Panc1 (cell line): ENCODE measurements at regions not wholly inside any gene's neighbourhood (a gene's known extent, or its start where the extent isn't known, plus 50 kb on each side); places are given as distances from the start of the nearest gene placed in this dataset.

Experiments used
- ATAC-seq: fragments of 200-7000 bp; cut with Tn5 transposase; 2 replicates; pipeline ENCODE4 v1.9.1; 2020; ENCODE audit warnings: mild to moderate bottlenecking, moderate library complexity
- BruUV-seq: library from RNA; stranded (reverse); fragments of 400-500 nt; replicated peaks from 2 replicates; lab custom pipeline; 2021; lab: Mats Ljungman, UMichigan
- CTCF ChIA-PET: fragments of 300-600 bp; sonication (Branson Sonifier 250); formaldehyde crosslinking; loops from one replicate; lab custom pipeline; 2022; ENCODE audit warnings: antibody characterized with exemption; lab: Charles Lee
- POLR2A ChIA-PET: fragments of 300-600 bp; sonication (Branson Sonifier 250); formaldehyde crosslinking; loops from one replicate; lab custom pipeline; 2022; ENCODE audit warnings: antibody characterized with exemption; lab: Charles Lee
- DNase-seq: peaks from one replicate; pipeline ENCODE4 v3.0.0-alpha.2; 2010; ENCODE audit warnings: low read depth, low spot score
- H3K27ac ChIP-seq: 2 replicates; pipeline ENCODE4 v1.5.1; 2011; ENCODE audit warnings: mild to moderate bottlenecking, low read length, inconsistent platforms
- H3K27me3 ChIP-seq: fragments of 200-500 bp; sonication (Bioruptor generic); 2 replicates; pipeline ENCODE4 v1.6.0; 2014; ENCODE audit warnings: low read length, inconsistent platforms; ENCODE audit not compliant: control insufficient read depth, insufficient read depth
- H3K36me3 ChIP-seq: fragments of 200-500 bp; sonication (Bioruptor generic); 2 replicates; pipeline ENCODE4 v1.5.1; 2014; ENCODE audit warnings: inconsistent platforms, mild to moderate bottlenecking, low read length, moderate library complexity; ENCODE audit not compliant: control insufficient read depth, insufficient read depth
- H3K4me1 ChIP-seq: 2 replicates; pipeline ENCODE4 v1.5.1; 2011; ENCODE audit warnings: inconsistent platforms, mild to moderate bottlenecking, low read length, moderate library complexity; ENCODE audit not compliant: control insufficient read depth, insufficient read depth
- H3K4me3 ChIP-seq, 2 experiments: 2 replicates each; pipeline ENCODE4 v1.5.1; 2011 to 2012; ENCODE audit warnings: low read depth in 2 of 2, low read length in 2 of 2, mild to moderate bottlenecking in 2 of 2, inconsistent platforms in 1 of 2, moderate library complexity in 1 of 2
- H3K9me3 ChIP-seq: fragments of 200-500 bp; sonication (Bioruptor generic); 2 replicates; pipeline ENCODE4 v1.5.1; 2014; ENCODE audit warnings: low read depth, mild to moderate bottlenecking, inconsistent platforms, low read length, moderate library complexity; ENCODE audit not compliant: control insufficient read depth, insufficient read depth
- CTCF ChIP-seq: fragments of 450-650 bp; IDR thresholded peaks from 2 replicates; pipeline ENCODE4 v1.5.1; 2017; ENCODE audit warnings: mild to moderate bottlenecking
- POLR2AphosphoS5 ChIP-seq: IDR thresholded peaks from 2 replicates; pipeline ENCODE4 v1.6.1; 2012; ENCODE audit warnings: mild to moderate bottlenecking, low read depth, low read length, moderate library complexity
- SIN3A ChIP-seq: IDR thresholded peaks from 2 replicates; pipeline ENCODE4 v1.6.1; 2012; ENCODE audit warnings: low read depth, mild to moderate bottlenecking, low read length, moderate library complexity, borderline replicate concordance; ENCODE audit not compliant: insufficient read depth
- TCF7L2 ChIP-seq: IDR thresholded peaks from 2 replicates; pipeline ENCODE4 v1.6.1; 2011; ENCODE audit warnings: mild to moderate bottlenecking, low read depth, low read length, inconsistent platforms
- in situ Hi-C: cut with HindIII; loops from 2 replicates; pipeline ENCODE4 v1.10.0; 2016; ENCODE audit warnings: low sequenced_read_pairs, low pct_unique_long_range_greater_than_20kb
- intact Hi-C: fragments of 100-400 bp; cut with micrococcal nuclease; formaldehyde crosslinking; loops from one replicate; pipeline ENCODE4 v1.10.0; 2022; ENCODE audit not compliant: unreplicated experiment
- TF ChIP-seq, protein P1 (sequence below), 2 experiments: IDR thresholded peaks; 2 replicates each; pipeline ENCODE4 v1.6.1; 2011 to 2012; ENCODE audit warnings: low read depth in 2 of 2, control low read depth in 1 of 2, low read length in 1 of 2, mild to moderate bottlenecking in 1 of 2, moderate library complexity in 1 of 2; ENCODE audit not compliant: insufficient read depth in 1 of 2

DNA sequence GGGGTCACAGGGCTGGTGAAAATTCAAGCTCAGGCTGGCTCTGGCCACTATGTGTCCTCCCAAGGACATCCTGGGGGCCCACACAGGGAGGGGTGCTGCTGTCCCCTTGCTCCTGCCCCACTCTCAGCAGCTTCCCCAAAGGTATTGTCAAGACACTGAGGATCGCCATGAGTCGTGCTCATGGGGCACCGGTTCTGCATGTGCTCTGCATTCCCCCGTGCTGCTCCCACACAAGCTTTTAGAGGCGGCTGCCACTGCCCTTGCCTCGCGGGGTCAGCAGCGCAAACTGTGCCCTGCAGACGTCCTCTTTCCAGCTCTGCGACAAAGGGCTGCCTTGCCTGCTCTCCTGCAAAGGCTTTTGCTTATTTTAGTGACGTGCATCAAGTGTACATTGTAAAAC, 179.8 kb downstream of the ERMARD start:
- Histone ChIP-seq H3K4me1 (peaks cover 24% of the 10 kb centered on the region), H3K9me3 (no peaks in the 10 kb centered on the region), H3K4me3 (no peak overlapping the region), H3K27ac (no peak overlapping the region), H3K36me3 (no peaks in the 10 kb centered on the region), H3K27me3 (no peaks in the 10 kb centered on the region)
- in situ Hi-C loops (no loop called here), intact Hi-C loops (no loop called here)
- CTCF ChIA-PET, result no interaction called here
- POLR2A ChIA-PET, result no interaction called here
- DNase-seq (no peak), ATAC-seq (no peak)
- no TSS peak for BruUV-seq
- TF ChIP-seq CTCF (no peak), TCF7L2 (no peak), SIN3A (no peak), POLR2AphosphoS5 (no peak)
- TF ChIP-seq, protein P1, sequence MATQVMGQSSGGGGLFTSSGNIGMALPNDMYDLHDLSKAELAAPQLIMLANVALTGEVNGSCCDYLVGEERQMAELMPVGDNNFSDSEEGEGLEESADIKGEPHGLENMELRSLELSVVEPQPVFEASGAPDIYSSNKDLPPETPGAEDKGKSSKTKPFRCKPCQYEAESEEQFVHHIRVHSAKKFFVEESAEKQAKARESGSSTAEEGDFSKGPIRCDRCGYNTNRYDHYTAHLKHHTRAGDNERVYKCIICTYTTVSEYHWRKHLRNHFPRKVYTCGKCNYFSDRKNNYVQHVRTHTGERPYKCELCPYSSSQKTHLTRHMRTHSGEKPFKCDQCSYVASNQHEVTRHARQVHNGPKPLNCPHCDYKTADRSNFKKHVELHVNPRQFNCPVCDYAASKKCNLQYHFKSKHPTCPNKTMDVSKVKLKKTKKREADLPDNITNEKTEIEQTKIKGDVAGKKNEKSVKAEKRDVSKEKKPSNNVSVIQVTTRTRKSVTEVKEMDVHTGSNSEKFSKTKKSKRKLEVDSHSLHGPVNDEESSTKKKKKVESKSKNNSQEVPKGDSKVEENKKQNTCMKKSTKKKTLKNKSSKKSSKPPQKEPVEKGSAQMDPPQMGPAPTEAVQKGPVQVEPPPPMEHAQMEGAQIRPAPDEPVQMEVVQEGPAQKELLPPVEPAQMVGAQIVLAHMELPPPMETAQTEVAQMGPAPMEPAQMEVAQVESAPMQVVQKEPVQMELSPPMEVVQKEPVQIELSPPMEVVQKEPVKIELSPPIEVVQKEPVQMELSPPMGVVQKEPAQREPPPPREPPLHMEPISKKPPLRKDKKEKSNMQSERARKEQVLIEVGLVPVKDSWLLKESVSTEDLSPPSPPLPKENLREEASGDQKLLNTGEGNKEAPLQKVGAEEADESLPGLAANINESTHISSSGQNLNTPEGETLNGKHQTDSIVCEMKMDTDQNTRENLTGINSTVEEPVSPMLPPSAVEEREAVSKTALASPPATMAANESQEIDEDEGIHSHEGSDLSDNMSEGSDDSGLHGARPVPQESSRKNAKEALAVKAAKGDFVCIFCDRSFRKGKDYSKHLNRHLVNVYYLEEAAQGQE (IDR thresholded peaks at IDR 0.05; ENCODE audit: insufficient read depth in 1 of 2, low read depth in 2 of 2, low read length in 1 of 2), result no peak

DNA sequence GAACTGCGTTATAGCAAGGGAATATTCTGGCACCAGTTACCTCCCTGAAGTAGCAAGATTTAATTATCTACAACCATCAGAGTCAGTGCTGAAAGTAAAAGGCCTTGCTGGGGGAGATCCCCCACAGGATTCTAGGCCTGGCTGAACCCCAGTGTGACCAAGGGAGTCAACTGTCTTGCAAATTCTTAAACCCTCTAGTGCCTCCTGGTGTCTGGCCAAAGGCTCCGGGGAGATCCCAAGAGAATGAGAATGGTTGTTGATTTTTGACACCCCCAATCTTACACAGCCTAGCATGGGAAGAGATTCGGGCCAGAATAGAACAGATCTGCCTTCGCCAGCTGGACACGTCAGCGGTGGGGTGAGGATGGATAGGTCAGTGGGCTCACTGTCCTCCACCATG, 179.4 kb downstream of the ERMARD start:
- TF ChIP-seq SIN3A (no peak), CTCF (no peak), POLR2AphosphoS5 (no peak), TCF7L2 (no peak)
- TF ChIP-seq, protein P1 (IDR thresholded peaks at IDR 0.05; ENCODE audit: insufficient read depth in 1 of 2, low read depth in 2 of 2, low read length in 1 of 2), result no peak
- Histone ChIP-seq H3K9me3 (no peaks in the 10 kb centered on the region), H3K36me3 (no peaks in the 10 kb centered on the region), H3K4me3 (no peak overlapping the region), H3K27ac (no peak overlapping the region), H3K4me1 (peaks cover 19% of the 10 kb centered on the region), H3K27me3 (no peaks in the 10 kb centered on the region)
- POLR2A ChIA-PET, result no interaction called here
- in situ Hi-C loops, result no loop called here
- no TSS peak for BruUV-seq
- no peak for ATAC-seq
- intact Hi-C loops, result no loop called here
- no peak for DNase-seq
- CTCF ChIA-PET, result no interaction called here
